Esophagus muscularis mucosa (tissue), 4 donors: ENCODE measurements at regions not wholly inside any gene's neighbourhood (a gene's known extent, or its start where the extent isn't known, plus 50 kb on each side); places are given as distances from the start of the nearest gene placed in this dataset.

ENCODE experiments used
- EP300 ChIP-seq: sonication (generic); formaldehyde crosslinking; IDR thresholded peaks from one replicate; pipeline ENCODE4 v1.6.1; 2017; ENCODE audit warnings: antibody characterized with exemption
- POLR2AphosphoS5 ChIP-seq, 2 donors: sonication (generic); formaldehyde crosslinking; IDR thresholded peaks; one replicate each; pipeline ENCODE4 v1.6.1; 2017; ENCODE audit warnings: antibody characterized with exemption in 2 of 2
- TF ChIP-seq, protein P1 (sequence below), 3 experiments: fragments of 200-600 bp in 2 of 3; fragments of 450-650 bp in 1 of 3; sonication (generic) in 2 of 3; IDR thresholded peaks; one replicate each; pipeline ENCODE4 v1.5.1; 2017 to 2019; ENCODE audit warnings: antibody characterized with exemption in 3 of 3, mild to moderate bottlenecking in 2 of 3, moderate library complexity in 1 of 3

DNA sequence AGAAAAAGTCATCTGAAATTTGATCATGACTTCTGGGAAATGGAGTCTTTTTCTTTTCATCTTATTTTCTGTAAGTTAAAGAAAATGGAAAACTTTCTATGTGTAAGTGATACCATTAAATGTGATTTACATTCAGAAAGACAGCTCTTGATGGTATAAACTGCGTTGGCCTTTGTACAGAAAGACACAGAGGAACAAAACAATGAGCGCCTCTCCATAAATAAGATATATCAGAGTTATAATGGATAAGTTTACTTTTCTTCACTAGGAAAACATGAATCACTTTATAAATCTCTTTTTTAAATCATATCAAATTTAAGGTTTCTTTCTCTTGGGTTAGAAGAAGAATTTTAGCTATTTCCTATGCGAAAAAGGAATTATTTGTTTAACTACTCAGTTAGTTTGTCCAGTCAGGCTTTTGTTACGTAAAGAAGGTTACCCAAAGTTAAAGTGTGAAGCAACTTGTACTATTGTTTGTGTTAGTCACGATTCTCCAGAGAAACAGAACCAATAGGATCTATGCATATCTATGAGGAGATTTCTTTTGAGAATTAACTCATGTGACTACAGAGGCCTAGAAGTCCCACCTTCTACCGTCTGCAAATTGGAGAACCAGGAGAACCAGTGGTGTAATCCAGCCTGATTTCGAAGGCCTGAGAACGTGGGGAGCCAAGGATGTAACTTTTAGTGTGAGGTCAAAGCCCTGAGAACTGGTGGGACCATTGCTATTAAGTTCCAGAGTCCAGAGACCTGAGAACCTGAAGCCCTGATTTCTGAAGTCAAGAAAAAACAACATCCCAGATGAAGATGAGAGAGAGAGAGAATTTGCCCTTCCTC lies 295.4 kb upstream of the KCNJ16 start:
- TF ChIP-seq, protein P1, sequence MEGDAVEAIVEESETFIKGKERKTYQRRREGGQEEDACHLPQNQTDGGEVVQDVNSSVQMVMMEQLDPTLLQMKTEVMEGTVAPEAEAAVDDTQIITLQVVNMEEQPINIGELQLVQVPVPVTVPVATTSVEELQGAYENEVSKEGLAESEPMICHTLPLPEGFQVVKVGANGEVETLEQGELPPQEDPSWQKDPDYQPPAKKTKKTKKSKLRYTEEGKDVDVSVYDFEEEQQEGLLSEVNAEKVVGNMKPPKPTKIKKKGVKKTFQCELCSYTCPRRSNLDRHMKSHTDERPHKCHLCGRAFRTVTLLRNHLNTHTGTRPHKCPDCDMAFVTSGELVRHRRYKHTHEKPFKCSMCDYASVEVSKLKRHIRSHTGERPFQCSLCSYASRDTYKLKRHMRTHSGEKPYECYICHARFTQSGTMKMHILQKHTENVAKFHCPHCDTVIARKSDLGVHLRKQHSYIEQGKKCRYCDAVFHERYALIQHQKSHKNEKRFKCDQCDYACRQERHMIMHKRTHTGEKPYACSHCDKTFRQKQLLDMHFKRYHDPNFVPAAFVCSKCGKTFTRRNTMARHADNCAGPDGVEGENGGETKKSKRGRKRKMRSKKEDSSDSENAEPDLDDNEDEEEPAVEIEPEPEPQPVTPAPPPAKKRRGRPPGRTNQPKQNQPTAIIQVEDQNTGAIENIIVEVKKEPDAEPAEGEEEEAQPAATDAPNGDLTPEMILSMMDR (IDR thresholded peaks at IDR 0.05): no peak
- TF ChIP-seq POLR2AphosphoS5 (IDR thresholded peaks at IDR 0.05): no peak
- TF ChIP-seq EP300: no peak
